SK-N-SH treated with all-trans-retinoic acid at 6 μM for 48 hours (cell line): ENCODE measurements at regions not wholly inside any gene's neighbourhood (a gene's known extent, or its start where the extent isn't known, plus 50 kb on each side); places are given as distances from the start of the nearest gene placed in this dataset.

Source experiments
- ATAC-seq: fragments of 200-7000 bp; cut with Tn5 transposase; 3 replicates; pipeline ENCODE4 v1.9.1; 2020; ENCODE audit warnings: mild to moderate bottlenecking, moderate library complexity
- ARNTL ChIP-seq: fragments of 450-650 bp; formaldehyde crosslinking; IDR thresholded peaks from 2 replicates; pipeline ENCODE4 v1.5.0; 2020; ENCODE audit warnings: low read depth, mild to moderate bottlenecking, moderate library complexity, borderline replicate concordance
- CREB5 ChIP-seq: fragments of 250-450 bp; sonication (Bioruptor Pico); IDR thresholded peaks from 2 replicates; pipeline ENCODE4 v1.5.1; 2020; ENCODE audit warnings: low read depth, mild to moderate bottlenecking, moderate library complexity
- CSDC2 ChIP-seq: fragments of 250-450 bp; sonication (Bioruptor Pico); IDR thresholded peaks from 2 replicates; pipeline ENCODE4 v1.5.0; 2020; ENCODE audit warnings: mild to moderate bottlenecking, moderate library complexity
- CSRNP3 ChIP-seq: fragments of 250-450 bp; sonication (Bioruptor Pico); IDR thresholded peaks from 2 replicates; pipeline ENCODE4 v1.5.1; 2021; ENCODE audit warnings: mild to moderate bottlenecking, moderate library complexity
- ESRRG ChIP-seq: fragments of 250-450 bp; sonication (Bioruptor Pico); IDR thresholded peaks from 2 replicates; pipeline ENCODE4 v1.6.1; 2021; ENCODE audit warnings: mild to moderate bottlenecking
- PATZ1 ChIP-seq: fragments of 250-450 bp; sonication (Bioruptor Pico); IDR thresholded peaks from 2 replicates; pipeline ENCODE4 v1.8.0; 2020; ENCODE audit warnings: mild to moderate bottlenecking, moderate library complexity, borderline replicate concordance
- POU6F1 ChIP-seq: fragments of 250-450 bp; sonication (Bioruptor Pico); IDR thresholded peaks from 2 replicates; pipeline ENCODE4 v1.8.0; 2021; ENCODE audit warnings: low read depth, mild to moderate bottlenecking, moderate library complexity, borderline replicate concordance
- PPARA ChIP-seq: fragments of 250-450 bp; sonication (Bioruptor Pico); IDR thresholded peaks from 2 replicates; pipeline ENCODE4 v1.5.0; 2020; ENCODE audit warnings: mild to moderate bottlenecking, borderline replicate concordance
- RARB ChIP-seq: fragments of 250-450 bp; sonication (Bioruptor Pico); IDR thresholded peaks from 2 replicates; pipeline ENCODE4 v1.8.0; 2021; ENCODE audit warnings: mild to moderate bottlenecking, moderate library complexity
- TCF4 ChIP-seq: fragments of 250-450 bp; sonication (Bioruptor Pico); IDR thresholded peaks from 2 replicates; pipeline ENCODE4 v1.8.0; 2021; ENCODE audit warnings: mild to moderate bottlenecking, moderate library complexity, borderline replicate concordance
- TSHZ2 ChIP-seq: fragments of 250-450 bp; sonication (Bioruptor Pico); IDR thresholded peaks from 2 replicates; pipeline ENCODE4 v1.5.0; 2020; ENCODE audit warnings: mild to moderate bottlenecking, moderate library complexity
- ZFP3 ChIP-seq: fragments of 250-450 bp; sonication (Bioruptor Pico); IDR thresholded peaks from 2 replicates; pipeline ENCODE4 v1.5.0; 2020; ENCODE audit warnings: mild to moderate bottlenecking, moderate library complexity
- ZFP30 ChIP-seq: fragments of 450-650 bp; formaldehyde crosslinking; IDR thresholded peaks from 2 replicates; pipeline ENCODE4 v1.5.0; 2022; ENCODE audit warnings: mild to moderate bottlenecking, moderate library complexity
- ZNF565 ChIP-seq: fragments of 450-650 bp; formaldehyde crosslinking; conservative IDR thresholded peaks from 2 replicates; pipeline ENCODE4 v1.5.0; 2020; ENCODE audit warnings: low read depth, mild to moderate bottlenecking, moderate library complexity
- ZNF8 ChIP-seq: fragments of 450-650 bp; formaldehyde crosslinking; IDR thresholded peaks from 2 replicates; pipeline ENCODE4 v1.5.0; 2020; ENCODE audit warnings: mild to moderate bottlenecking, moderate library complexity

GRCh38 chr11:27904358-27905055 lies 203.4 kb downstream of the KIF18A start:
- ATAC-seq: peak; percentile 68
- TF ChIP-seq ZFP30 (CRISPR knock-in tag) (no peak), ESRRG (CRISPR knock-in tag) (no peak), PATZ1 (CRISPR knock-in tag) (no peak), ZNF8 (CRISPR knock-in tag) (no peak), TSHZ2 (CRISPR knock-in tag) (no peak), CSRNP3 (no peak), CREB5 (CRISPR knock-in tag) (no peak)

- peak; percentile 63 for ATAC-seq
- TF ChIP-seq ZFP30 (CRISPR knock-in tag) (no peak), POU6F1 (no peak), CSRNP3 (no peak), RARB (CRISPR knock-in tag) (no peak), PATZ1 (CRISPR knock-in tag) (no peak), CSDC2 (CRISPR knock-in tag) (no peak), TCF4 (no peak), ZFP3 (no peak), PPARA (CRISPR knock-in tag) (no peak)
Measured at GRCh38 chr11:27902981-27903624, 202.8 kb upstream of the BDNF start.

- ATAC-seq: no peak
- TF ChIP-seq ARNTL (CRISPR knock-in tag) (no peak), ZNF565 (CRISPR knock-in tag) (no peak), POU6F1 (no peak), TCF4 (no peak), PATZ1 (CRISPR knock-in tag) (no peak), CREB5 (CRISPR knock-in tag) (no peak), ESRRG (CRISPR knock-in tag) (no peak)
Measured at GRCh38 chr11:27898166-27898565, 197.9 kb upstream of the BDNF start.
